Spleen (tissue), 11 donors: ENCODE measurements at regions not wholly inside any gene's neighbourhood (a gene's known extent, or its start where the extent isn't known, plus 50 kb on each side); places are given as distances from the start of the nearest gene placed in this dataset.

Experiments
- DNase-seq: peaks from one replicate; pipeline ENCODE4 v3.0.0-alpha.2; 2020
- H3K27ac ChIP-seq, 8 donors: fragments of 200-600 bp; sonication (generic) in 7 of 8; 1 replicate in 4 of 8; 2 replicates in 4 of 8; pipeline versions ENCODE4 v1.5.0 to v1.8.0; 2016 to 2021; ENCODE audit warnings: inconsistent platforms in 4 of 8, mild to moderate bottlenecking in 4 of 8, moderate library complexity in 1 of 8
- H3K27me3 ChIP-seq, 7 donors: fragments of 200-600 bp; sonication (generic) in 6 of 7; replicated peaks in 1 of 7; 1 replicate in 4 of 7; 2 replicates in 3 of 7; pipeline versions ENCODE4 v1.5.0 to v1.8.0; 2016 to 2021; ENCODE audit warnings: inconsistent platforms in 3 of 7, mild to moderate bottlenecking in 1 of 7
- H3K36me3 ChIP-seq, 6 donors: fragments of 200-600 bp; sonication (generic) in 5 of 6; 1 replicate in 4 of 6; 2 replicates in 2 of 6; pipeline versions ENCODE4 v1.5.0 to v1.8.0; 2016 to 2021; ENCODE audit warnings: inconsistent platforms in 2 of 6
- H3K4me1 ChIP-seq, 6 donors: fragments of 200-600 bp; sonication (generic) in 5 of 6; 1 replicate in 3 of 6; 2 replicates in 3 of 6; pipeline versions ENCODE4 v1.5.0 to v1.8.0; 2016 to 2021; ENCODE audit warnings: inconsistent platforms in 3 of 6
- H3K4me3 ChIP-seq, 8 donors: fragments of 200-600 bp; sonication (generic) in 7 of 8; 1 replicate in 4 of 8; 2 replicates in 4 of 8; pipeline versions ENCODE4 v1.5.0 to v1.8.0; 2016 to 2021; ENCODE audit warnings: inconsistent platforms in 4 of 8, mild to moderate bottlenecking in 4 of 8, moderate library complexity in 2 of 8
- H3K9me3 ChIP-seq, 8 donors: fragments of 200-600 bp; sonication (generic) in 7 of 8; 1 replicate in 4 of 8; 2 replicates in 4 of 8; pipeline versions ENCODE4 v1.5.0 to v1.8.0; 2016 to 2021; ENCODE audit warnings: inconsistent platforms in 4 of 8
- POLR2A ChIP-seq, 3 donors: fragments of 450-650 bp; IDR thresholded peaks; one replicate each; pipeline ENCODE4 v1.5.1; 2017; ENCODE audit warnings: antibody characterized with exemption in 3 of 3, mild to moderate bottlenecking in 1 of 3
- POLR2AphosphoS5 ChIP-seq, 3 donors: sonication (generic); formaldehyde crosslinking; IDR thresholded peaks; one replicate each; pipeline ENCODE4 v1.5.1; 2017; ENCODE audit warnings: antibody characterized with exemption in 3 of 3
- WGBS, 5 donors: extraction: QIAGEN DNeasy Blood & Tissue Kit in 3 of 5; methylation state at CpG; one replicate each; pipeline versions ENCODE4 v1.1.5 to v1.1.7; 2013 to 2018; 5-methylcytosine and 5-hydroxymethylcytosine counted together
- intact Hi-C: fragments of 100-400 bp; cut with DNase I; formaldehyde crosslinking; loops from one replicate; pipeline ENCODE4 v1.15.0; 2023; ENCODE audit warnings: low total_unique reads
- TF ChIP-seq, protein P1 (sequence below), 11 experiments: fragments of 200-600 bp in 7 of 11; fragments of 450-650 bp in 4 of 11; sonication (generic) in 4 of 11; IDR thresholded peaks in 8 of 11; conservative IDR thresholded peaks in 3 of 11; 1 replicate in 7 of 11; 2 replicates in 4 of 11; pipeline versions ENCODE4 v1.4.0 to v1.8.0; 2016 to 2021; ENCODE audit warnings: antibody characterized with exemption in 11 of 11, inconsistent platforms in 4 of 11, mild to moderate bottlenecking in 1 of 11
- donor health status: healthy with polysubstance abuse.
- donor health status: DM: no; HTN: no; CAD: no; lungs with moderate emphysema.
- donor health status: DM: no; HTN: no; CAD: no.
- donor health status: Bipolar disorder and iron deficiency.
- donor health status: healthy.
- donor health status: DM: no; HTN: no; CAD: no.
- donor health status: DM: yes; HTN: yes; CAD: no.

DNA sequence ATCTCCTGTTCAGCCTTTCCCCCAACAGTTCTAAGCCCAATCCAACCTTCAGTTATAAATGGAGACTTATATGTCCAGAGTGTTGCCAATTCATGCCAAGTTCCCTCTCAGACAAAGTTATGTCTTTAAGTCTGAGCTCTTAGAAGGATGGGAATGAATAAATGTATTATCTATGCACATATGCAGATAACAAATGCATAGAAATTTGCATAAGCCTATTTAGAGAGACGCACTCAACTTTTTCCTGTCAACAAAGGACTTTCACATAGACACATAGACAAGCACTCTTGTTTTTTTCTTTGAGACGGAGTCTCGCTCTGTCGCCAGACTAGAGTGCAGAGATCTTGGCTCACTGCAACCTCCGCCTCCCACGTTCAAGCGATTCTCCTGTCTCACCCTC is 95.1 kb downstream of the SOX9 start:
- H3K4me1 ChIP-seq: no peaks in the 10 kb centered on the region
- H3K9me3 ChIP-seq: peaks cover 0 to 6% (median 0%) of the 10 kb centered on the region in 8 donors
- H3K27ac ChIP-seq: no peak overlapping the region
- H3K27me3 ChIP-seq: peaks cover 0 to 36% (median 24%) of the 10 kb centered on the region in 7 donors
- H3K36me3 ChIP-seq: no peaks in the 10 kb centered on the region
- H3K4me3 ChIP-seq: no peak overlapping the region
- no peak for DNase-seq
- TF ChIP-seq, protein P1, sequence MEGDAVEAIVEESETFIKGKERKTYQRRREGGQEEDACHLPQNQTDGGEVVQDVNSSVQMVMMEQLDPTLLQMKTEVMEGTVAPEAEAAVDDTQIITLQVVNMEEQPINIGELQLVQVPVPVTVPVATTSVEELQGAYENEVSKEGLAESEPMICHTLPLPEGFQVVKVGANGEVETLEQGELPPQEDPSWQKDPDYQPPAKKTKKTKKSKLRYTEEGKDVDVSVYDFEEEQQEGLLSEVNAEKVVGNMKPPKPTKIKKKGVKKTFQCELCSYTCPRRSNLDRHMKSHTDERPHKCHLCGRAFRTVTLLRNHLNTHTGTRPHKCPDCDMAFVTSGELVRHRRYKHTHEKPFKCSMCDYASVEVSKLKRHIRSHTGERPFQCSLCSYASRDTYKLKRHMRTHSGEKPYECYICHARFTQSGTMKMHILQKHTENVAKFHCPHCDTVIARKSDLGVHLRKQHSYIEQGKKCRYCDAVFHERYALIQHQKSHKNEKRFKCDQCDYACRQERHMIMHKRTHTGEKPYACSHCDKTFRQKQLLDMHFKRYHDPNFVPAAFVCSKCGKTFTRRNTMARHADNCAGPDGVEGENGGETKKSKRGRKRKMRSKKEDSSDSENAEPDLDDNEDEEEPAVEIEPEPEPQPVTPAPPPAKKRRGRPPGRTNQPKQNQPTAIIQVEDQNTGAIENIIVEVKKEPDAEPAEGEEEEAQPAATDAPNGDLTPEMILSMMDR (IDR thresholded peaks at IDR 0.05 in 8 of 11, conservative IDR thresholded peaks at IDR 0.05 in 3 of 11): no peak
- TF ChIP-seq POLR2A (IDR thresholded peaks at IDR 0.05) (no peak), POLR2AphosphoS5 (IDR thresholded peaks at IDR 0.05) (no peak)
- intact Hi-C loops: no loop called here
- 84 to 92% (median 87%) methylated on average over 7 of the region's 7 CpGs for WGBS, 5 donors

- Histone ChIP-seq H3K27ac (no peak overlapping the region), H3K9me3 (peaks cover 0 to 3% (median 0%) of the 10 kb centered on the region in 8 donors), H3K4me1 (no peaks in the 10 kb centered on the region), H3K36me3 (no peaks in the 10 kb centered on the region), H3K27me3 (peaks cover 0 to 41% (median 25%) of the 10 kb centered on the region in 7 donors), H3K4me3 (no peak overlapping the region)
- DNase-seq: no peak
- WGBS, 5 donors: 5 to 9% (median 7%) methylated on average over 22 to 23 of the region's 23 CpGs
- intact Hi-C loops: no loop called here
- no peak for TF ChIP-seq POLR2AphosphoS5 (IDR thresholded peaks at IDR 0.05)
These were observed 98.5 kb downstream of the SOX9 start for GRCh38 chr17:72219137-72219823.

- no peak for DNase-seq
- Histone ChIP-seq H3K9me3 (no peaks in the 10 kb centered on the region), H3K27me3 (peaks cover 0 to 41% (median 25%) of the 10 kb centered on the region in 7 donors), H3K36me3 (no peaks in the 10 kb centered on the region), H3K4me1 (no peaks in the 10 kb centered on the region), H3K27ac (no peak overlapping the region), H3K4me3 (no peak overlapping the region)
- TF ChIP-seq POLR2A (IDR thresholded peaks at IDR 0.05): no peak
- no peak for TF ChIP-seq POLR2AphosphoS5 (IDR thresholded peaks at IDR 0.05)
- TF ChIP-seq, protein P1 (IDR thresholded peaks at IDR 0.05 in 8 of 11, conservative IDR thresholded peaks at IDR 0.05 in 3 of 11): no peak
- WGBS, 5 donors: 2 to 5% (median 4%) methylated on average over 22 of the region's 22 CpGs
- intact Hi-C loops: no loop called here
These were observed 99.1 kb downstream of the SOX9 start for GRCh38 chr17:72219824-72220493.

GRCh38 chr17:72222661-72223380 is 102.0 kb downstream of the SOX9 start:
- TF ChIP-seq, protein P1 (IDR thresholded peaks at IDR 0.05 in 8 of 11, conservative IDR thresholded peaks at IDR 0.05 in 3 of 11): no peak
- TF ChIP-seq POLR2A (IDR thresholded peaks at IDR 0.05): no peak
- no peak for TF ChIP-seq POLR2AphosphoS5 (IDR thresholded peaks at IDR 0.05)
- no peaks in the 10 kb centered on the region for H3K36me3 ChIP-seq
- no peak overlapping the region for H3K27ac ChIP-seq
- WGBS, 5 donors: 36 to 57% (median 39%) methylated on average over 2 of the region's 2 CpGs
- no peak for DNase-seq
- H3K9me3 ChIP-seq: no peaks in the 10 kb centered on the region
- no peak overlapping the region for H3K4me3 ChIP-seq
- no peaks in the 10 kb centered on the region for H3K4me1 ChIP-seq
- intact Hi-C loops: no loop called here
- H3K27me3 ChIP-seq: peaks cover 0 to 37% (median 25%) of the 10 kb centered on the region in 7 donors
